ENCODE measurements at regions not wholly inside any gene's neighbourhood (a gene's known extent, or its start where the extent isn't known, plus 50 kb on each side); places are given as distances from the start of the nearest gene placed in this dataset.

GRCh38 chr9:75462866-75463265 lies 374.6 kb downstream of the OSTF1 start:
- TF ChIP-seq NR2F2 (IDR thresholded peaks at IDR 0.05) = no peak
- no peak for TF ChIP-seq HNF4G (IDR thresholded peaks at IDR 0.05)
- no peak for TF ChIP-seq HNF4A (conservative IDR thresholded peaks at IDR 0.05)
- no peak for TF ChIP-seq FOXA1 (IDR thresholded peaks at IDR 0.05)
- no peak for TF ChIP-seq ATF3 (IDR thresholded peaks at IDR 0.05)
- no peak for TF ChIP-seq CTCF (IDR thresholded peaks at IDR 0.05; ENCODE audit: low read depth, low read length, missing input control)
- no peak for TF ChIP-seq FOXA2 (IDR thresholded peaks at IDR 0.05)
- no peak for TF ChIP-seq JUND (IDR thresholded peaks at IDR 0.05)
- no peak for TF ChIP-seq RAD21 (IDR thresholded peaks at IDR 0.05)
- Histone ChIP-seq H3K4me3 (ENCODE audit: low read depth in 1 of 3, low read length in 3 of 3) (no peak overlapping the region), H3K27ac (ENCODE audit: low read depth in 1 of 2, low read length in 2 of 2) (no peak overlapping the region), H3K27me3 (ENCODE audit: control insufficient read depth in 4 of 4, insufficient read depth in 4 of 4, low read length in 3 of 4) (no peaks in the 10 kb centered on the region), H3K4me1 (ENCODE audit: control insufficient read depth in 4 of 4, insufficient read depth in 4 of 4, low read length in 3 of 4) (no peaks in the 10 kb centered on the region), H3K36me3 (ENCODE audit: control insufficient read depth in 4 of 4, insufficient read depth in 3 of 4, low read depth in 1 of 4, low read length in 3 of 4) (no peaks in the 10 kb centered on the region), H3K9me3 (ENCODE audit: control insufficient read depth in 4 of 4, low read length in 3 of 4) (no peaks in the 10 kb centered on the region), H3K9ac (ENCODE audit: low read depth in 1 of 2, low read length in 2 of 2) (no peak overlapping the region)
- WGBS = 89% methylated on average over 1 of the region's 1 CpG
- no peak for DNase-seq (ENCODE audit: low spot score)

GRCh38 chr9:75463871-75464270 lies 375.6 kb downstream of the OSTF1 start:
- Histone ChIP-seq H3K9me3 (ENCODE audit: control insufficient read depth in 4 of 4, low read length in 3 of 4) (no peaks in the 10 kb centered on the region), H3K36me3 (ENCODE audit: control insufficient read depth in 4 of 4, insufficient read depth in 3 of 4, low read depth in 1 of 4, low read length in 3 of 4) (no peaks in the 10 kb centered on the region), H3K27ac (ENCODE audit: low read depth in 1 of 2, low read length in 2 of 2) (no peak overlapping the region), H3K4me1 (ENCODE audit: control insufficient read depth in 4 of 4, insufficient read depth in 4 of 4, low read length in 3 of 4) (no peaks in the 10 kb centered on the region), H3K27me3 (ENCODE audit: control insufficient read depth in 4 of 4, insufficient read depth in 4 of 4, low read length in 3 of 4) (no peaks in the 10 kb centered on the region), H3K9ac (ENCODE audit: low read depth in 1 of 2, low read length in 2 of 2) (no peak overlapping the region), H3K4me3 (ENCODE audit: low read depth in 1 of 3, low read length in 3 of 3) (no peak overlapping the region)
- no peak for TF ChIP-seq RXRA (IDR thresholded peaks at IDR 0.05)
- TF ChIP-seq ZBTB33 (IDR thresholded peaks at IDR 0.05) = no peak
- TF ChIP-seq REST (IDR thresholded peaks at IDR 0.05) = no peak
- no peak for TF ChIP-seq GABPA (IDR thresholded peaks at IDR 0.05 in 1 of 2, conservative IDR thresholded peaks at IDR 0.05 in 1 of 2)
- TF ChIP-seq TAF1 (conservative IDR thresholded peaks at IDR 0.05) = no peak
- no peak for TF ChIP-seq FOXA2 (IDR thresholded peaks at IDR 0.05)
- no peak for TF ChIP-seq NR2F2 (IDR thresholded peaks at IDR 0.05)
- TF ChIP-seq JUND (IDR thresholded peaks at IDR 0.05) = no peak
- TF ChIP-seq RAD21 (IDR thresholded peaks at IDR 0.05) = no peak
- TF ChIP-seq MAX (IDR thresholded peaks at IDR 0.05) = no peak
- DNase-seq (ENCODE audit: low spot score) = no peak

Data from liver (tissue), 8 donors.